ENCODE measurements at regions not wholly inside any gene's neighbourhood (a gene's known extent, or its start where the extent isn't known, plus 50 kb on each side); places are given as distances from the start of the nearest gene placed in this dataset.
A peak's percentile ranks its signal among the peaks of the same experiment; 100 is the strongest.

DNA sequence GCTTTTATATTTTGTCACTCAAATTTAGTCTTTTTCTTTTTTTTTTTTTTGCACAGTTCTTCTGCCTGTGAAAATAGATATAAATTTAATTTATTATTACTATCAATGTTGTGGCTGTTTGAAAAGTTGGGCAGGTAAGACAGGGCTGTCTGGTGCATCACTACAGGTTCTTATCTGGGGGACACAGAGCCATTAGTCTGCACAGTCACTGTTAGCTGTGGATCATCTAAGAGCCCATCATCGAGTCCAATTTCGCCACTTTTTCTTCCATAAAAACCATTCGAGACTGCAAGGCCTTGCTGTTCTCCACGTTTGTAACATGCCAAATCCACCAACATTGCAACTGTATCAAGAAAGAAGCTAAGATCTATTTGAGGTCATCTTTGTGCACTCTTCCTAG, 325.6 kb upstream of the UMPS start:
- no peak for DNase-seq
- no peaks in the 10 kb centered on the region for H3K36me3 ChIP-seq (ENCODE audit: control insufficient read depth, insufficient read depth, low read length)
- ChIA-PET CTCF (no interaction called here), POLR2A (no interaction called here)
- H3K27me3 ChIP-seq (replicated peaks; ENCODE audit: control insufficient read depth, insufficient read depth, low read length), result no peaks in the 10 kb centered on the region
- no TSS peak for BruUV-seq (replicated peaks)
- TF ChIP-seq, protein P1, sequence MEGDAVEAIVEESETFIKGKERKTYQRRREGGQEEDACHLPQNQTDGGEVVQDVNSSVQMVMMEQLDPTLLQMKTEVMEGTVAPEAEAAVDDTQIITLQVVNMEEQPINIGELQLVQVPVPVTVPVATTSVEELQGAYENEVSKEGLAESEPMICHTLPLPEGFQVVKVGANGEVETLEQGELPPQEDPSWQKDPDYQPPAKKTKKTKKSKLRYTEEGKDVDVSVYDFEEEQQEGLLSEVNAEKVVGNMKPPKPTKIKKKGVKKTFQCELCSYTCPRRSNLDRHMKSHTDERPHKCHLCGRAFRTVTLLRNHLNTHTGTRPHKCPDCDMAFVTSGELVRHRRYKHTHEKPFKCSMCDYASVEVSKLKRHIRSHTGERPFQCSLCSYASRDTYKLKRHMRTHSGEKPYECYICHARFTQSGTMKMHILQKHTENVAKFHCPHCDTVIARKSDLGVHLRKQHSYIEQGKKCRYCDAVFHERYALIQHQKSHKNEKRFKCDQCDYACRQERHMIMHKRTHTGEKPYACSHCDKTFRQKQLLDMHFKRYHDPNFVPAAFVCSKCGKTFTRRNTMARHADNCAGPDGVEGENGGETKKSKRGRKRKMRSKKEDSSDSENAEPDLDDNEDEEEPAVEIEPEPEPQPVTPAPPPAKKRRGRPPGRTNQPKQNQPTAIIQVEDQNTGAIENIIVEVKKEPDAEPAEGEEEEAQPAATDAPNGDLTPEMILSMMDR (IDR thresholded peaks at IDR 0.05; ENCODE audit: insufficient read depth in 1 of 2, low read depth in 1 of 2, low read length in 1 of 2, severe bottlenecking in 1 of 2, unreplicated experiment in 1 of 2), result no peak
- no peak overlapping the region for H3K4me3 ChIP-seq (ENCODE audit: low read depth, low read length)
- no peaks in the 10 kb centered on the region for H3K9me3 Mint-ChIP-seq (ENCODE audit: unreplicated experiment)
- H3K4me1 Mint-ChIP-seq (ENCODE audit: low read depth, unreplicated experiment), result peaks cover 20% of the 10 kb centered on the region
- no peaks in the 10 kb centered on the region for H3K9me3 ChIP-seq
- peaks cover 16% of the 10 kb centered on the region for H3K4me1 ChIP-seq
- H3K27me3 Mint-ChIP-seq (ENCODE audit: insufficient read depth, unreplicated experiment), result no peaks in the 10 kb centered on the region
- H3K4me3 Mint-ChIP-seq (ENCODE audit: unreplicated experiment), result no peak overlapping the region
- H3K36me3 Mint-ChIP-seq (ENCODE audit: insufficient read depth, unreplicated experiment), result no peaks in the 10 kb centered on the region
- intact Hi-C loops (cut with micrococcal nuclease; ENCODE audit: unreplicated experiment), result loop anchor here (5.0 kb wide), 1 partner anchor 52 kb away; no protein-coding TSS in a partner anchor
- no peak overlapping the region for H3K27ac Mint-ChIP-seq (ENCODE audit: unreplicated experiment)

DNA sequence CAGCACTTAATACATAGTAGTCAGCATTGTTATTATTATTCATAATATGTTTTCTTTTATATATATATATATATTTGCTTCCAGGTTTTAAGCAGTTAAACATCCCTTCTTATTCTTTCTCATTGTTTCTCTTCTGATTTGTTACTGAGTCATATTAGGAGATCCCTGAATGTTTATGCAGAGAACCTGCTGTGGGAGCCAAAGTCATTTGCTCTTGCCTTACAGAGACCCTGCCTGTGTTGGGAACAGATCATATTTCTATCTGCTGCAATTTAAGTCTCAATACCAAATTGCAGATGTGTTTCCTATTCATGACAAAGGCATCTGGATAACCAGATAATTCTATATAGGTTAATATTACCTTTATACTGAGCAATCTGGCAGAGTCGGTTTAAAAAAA, 323.0 kb upstream of the UMPS start:
- Mint-ChIP-seq H3K4me3 (ENCODE audit: unreplicated experiment) (no peak overlapping the region), H3K27me3 (ENCODE audit: insufficient read depth, unreplicated experiment) (no peaks in the 10 kb centered on the region), H3K9me3 (ENCODE audit: unreplicated experiment) (no peaks in the 10 kb centered on the region), H3K27ac (ENCODE audit: unreplicated experiment) (no peak overlapping the region), H3K36me3 (ENCODE audit: insufficient read depth, unreplicated experiment) (no peaks in the 10 kb centered on the region), H3K4me1 (ENCODE audit: low read depth, unreplicated experiment) (peaks cover 12% of the 10 kb centered on the region)
- Histone ChIP-seq H3K4me1 (peaks cover 17% of the 10 kb centered on the region), H3K4me3 (ENCODE audit: low read depth, low read length) (no peak overlapping the region), H3K9me3 (no peaks in the 10 kb centered on the region), H3K27me3 (replicated peaks; ENCODE audit: control insufficient read depth, insufficient read depth, low read length) (no peaks in the 10 kb centered on the region), H3K36me3 (ENCODE audit: control insufficient read depth, insufficient read depth, low read length) (no peaks in the 10 kb centered on the region)
- ChIA-PET POLR2A (no interaction called here), CTCF (interaction anchor here (0.7 kb wide), 1 partner anchor 298 kb away, joined by 3 read pairs; no protein-coding TSS in a partner anchor)
- intact Hi-C loops (cut with micrococcal nuclease; ENCODE audit: unreplicated experiment), result no loop called here
- no TSS peak for BruUV-seq (replicated peaks)
- DNase-seq, result no peak
- TF ChIP-seq, protein P1 (IDR thresholded peaks at IDR 0.05; ENCODE audit: insufficient read depth in 1 of 2, low read depth in 1 of 2, low read length in 1 of 2, severe bottlenecking in 1 of 2, unreplicated experiment in 1 of 2), result no peak

DNA sequence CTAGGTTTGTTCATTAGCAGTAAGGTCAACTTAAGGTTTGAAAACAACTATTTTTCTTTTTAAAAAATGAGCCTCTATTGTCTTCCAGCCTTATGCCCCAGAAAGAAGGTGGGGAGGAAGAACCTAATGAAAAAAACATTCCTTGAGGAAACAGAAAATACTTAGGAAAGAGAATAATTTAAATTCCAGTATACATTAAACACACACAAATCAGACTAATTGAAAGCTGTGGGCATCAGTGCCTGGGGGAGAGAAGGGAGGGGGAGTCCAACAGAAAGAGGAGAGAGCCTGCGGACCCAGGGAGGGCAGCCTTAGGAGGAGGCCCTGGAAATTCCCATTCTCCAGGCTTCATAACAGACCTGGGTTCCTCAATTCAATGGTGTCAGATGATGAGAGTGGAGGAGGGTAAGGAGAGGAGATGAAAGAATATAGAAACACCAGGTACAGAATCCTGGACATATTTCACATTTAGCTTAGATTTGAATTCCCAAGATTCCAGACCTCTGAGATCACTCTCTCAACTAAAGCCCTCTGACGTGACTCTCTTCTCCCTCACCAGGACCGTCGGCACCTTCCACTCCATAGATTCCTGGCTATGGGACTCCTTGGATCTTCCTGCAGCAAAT, 320.5 kb upstream of the UMPS start:
- Histone ChIP-seq H3K27me3 (replicated peaks; ENCODE audit: control insufficient read depth, insufficient read depth, low read length) (no peaks in the 10 kb centered on the region), H3K4me3 (ENCODE audit: low read depth, low read length) (no peak overlapping the region), H3K4me1 (peaks cover 16% of the 10 kb centered on the region), H3K9me3 (no peaks in the 10 kb centered on the region), H3K36me3 (ENCODE audit: control insufficient read depth, insufficient read depth, low read length) (no peaks in the 10 kb centered on the region)
- H3K9me3 Mint-ChIP-seq (ENCODE audit: unreplicated experiment), result no peaks in the 10 kb centered on the region
- intact Hi-C loops (cut with micrococcal nuclease; ENCODE audit: unreplicated experiment), result no loop called here
- TF ChIP-seq, protein P1 (IDR thresholded peaks at IDR 0.05; ENCODE audit: insufficient read depth in 1 of 2, low read depth in 1 of 2, low read length in 1 of 2, severe bottlenecking in 1 of 2, unreplicated experiment in 1 of 2), result no peak
- no peak overlapping the region for H3K4me3 Mint-ChIP-seq (ENCODE audit: unreplicated experiment)
- H3K4me1 Mint-ChIP-seq (ENCODE audit: low read depth, unreplicated experiment), result peaks cover 12% of the 10 kb centered on the region
- BruUV-seq (replicated peaks), result no TSS peak
- ChIA-PET POLR2A (no interaction called here), CTCF (no interaction called here)
- no peaks in the 10 kb centered on the region for H3K27me3 Mint-ChIP-seq (ENCODE audit: insufficient read depth, unreplicated experiment)
- no peaks in the 10 kb centered on the region for H3K36me3 Mint-ChIP-seq (ENCODE audit: insufficient read depth, unreplicated experiment)
- H3K27ac Mint-ChIP-seq (ENCODE audit: unreplicated experiment), result peak overlapping the region; percentile 87
- peak; percentile 23 to 36 for DNase-seq
